Adrenal gland (tissue), 5 donors: ENCODE measurements at regions not wholly inside any gene's neighbourhood (a gene's known extent, or its start where the extent isn't known, plus 50 kb on each side); places are given as distances from the start of the nearest gene placed in this dataset.

ENCODE experiments used
- POLR2A ChIP-seq, 2 donors: fragments of 450-650 bp; IDR thresholded peaks; one replicate each; pipeline ENCODE4 v1.6.1; 2017; ENCODE audit warnings: antibody characterized with exemption in 2 of 2, mild to moderate bottlenecking in 2 of 2, moderate library complexity in 1 of 2
- TF ChIP-seq, protein P1 (sequence below), 6 experiments: fragments of 450-650 bp in 4 of 6; fragments of 200-600 bp in 2 of 6; sonication (generic) in 1 of 6; IDR thresholded peaks; 1 replicate in 5 of 6; 2 replicates in 1 of 6; pipeline versions ENCODE4 v1.5.1 to v1.8.0; 2016 to 2021; ENCODE audit warnings: antibody characterized with exemption in 6 of 6, mild to moderate bottlenecking in 2 of 6, moderate library complexity in 1 of 6
- donor health status: DM: no; HTN: no; CAD: no.

DNA sequence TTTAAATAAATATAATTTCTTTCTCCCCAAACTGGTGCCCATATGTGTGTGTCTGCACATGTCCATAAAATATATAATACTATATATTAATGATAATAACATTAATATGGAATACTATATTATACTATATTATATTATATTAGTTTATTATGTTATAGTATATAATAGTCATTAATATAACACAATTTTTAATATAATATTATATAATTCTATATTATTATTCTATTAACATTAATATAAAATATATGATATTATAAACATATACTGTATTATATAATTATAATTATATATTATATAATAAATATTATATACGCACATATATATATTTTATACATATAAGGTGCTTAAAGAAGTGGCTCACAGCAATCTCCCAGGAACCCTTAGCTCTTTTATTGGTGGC lies 513.0 kb upstream of the CDH11 start:
- TF ChIP-seq, protein P1, sequence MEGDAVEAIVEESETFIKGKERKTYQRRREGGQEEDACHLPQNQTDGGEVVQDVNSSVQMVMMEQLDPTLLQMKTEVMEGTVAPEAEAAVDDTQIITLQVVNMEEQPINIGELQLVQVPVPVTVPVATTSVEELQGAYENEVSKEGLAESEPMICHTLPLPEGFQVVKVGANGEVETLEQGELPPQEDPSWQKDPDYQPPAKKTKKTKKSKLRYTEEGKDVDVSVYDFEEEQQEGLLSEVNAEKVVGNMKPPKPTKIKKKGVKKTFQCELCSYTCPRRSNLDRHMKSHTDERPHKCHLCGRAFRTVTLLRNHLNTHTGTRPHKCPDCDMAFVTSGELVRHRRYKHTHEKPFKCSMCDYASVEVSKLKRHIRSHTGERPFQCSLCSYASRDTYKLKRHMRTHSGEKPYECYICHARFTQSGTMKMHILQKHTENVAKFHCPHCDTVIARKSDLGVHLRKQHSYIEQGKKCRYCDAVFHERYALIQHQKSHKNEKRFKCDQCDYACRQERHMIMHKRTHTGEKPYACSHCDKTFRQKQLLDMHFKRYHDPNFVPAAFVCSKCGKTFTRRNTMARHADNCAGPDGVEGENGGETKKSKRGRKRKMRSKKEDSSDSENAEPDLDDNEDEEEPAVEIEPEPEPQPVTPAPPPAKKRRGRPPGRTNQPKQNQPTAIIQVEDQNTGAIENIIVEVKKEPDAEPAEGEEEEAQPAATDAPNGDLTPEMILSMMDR (IDR thresholded peaks at IDR 0.05) = no peak
- no peak for TF ChIP-seq POLR2A (IDR thresholded peaks at IDR 0.05)
